NK-92 treated with Interleukin-12 subunit alpha and Interleukin-12 subunit beta, amount 100 ng/mL, for 24 hours (cell line): ENCODE measurements at regions not wholly inside any gene's neighbourhood (a gene's known extent, or its start where the extent isn't known, plus 50 kb on each side); places are given as distances from the start of the nearest gene placed in this dataset.

ENCODE experiments used
- DNase-seq: peaks from one replicate; lab custom pipeline; 2025; lab: John Stamatoyannopoulos, UW

DNA sequence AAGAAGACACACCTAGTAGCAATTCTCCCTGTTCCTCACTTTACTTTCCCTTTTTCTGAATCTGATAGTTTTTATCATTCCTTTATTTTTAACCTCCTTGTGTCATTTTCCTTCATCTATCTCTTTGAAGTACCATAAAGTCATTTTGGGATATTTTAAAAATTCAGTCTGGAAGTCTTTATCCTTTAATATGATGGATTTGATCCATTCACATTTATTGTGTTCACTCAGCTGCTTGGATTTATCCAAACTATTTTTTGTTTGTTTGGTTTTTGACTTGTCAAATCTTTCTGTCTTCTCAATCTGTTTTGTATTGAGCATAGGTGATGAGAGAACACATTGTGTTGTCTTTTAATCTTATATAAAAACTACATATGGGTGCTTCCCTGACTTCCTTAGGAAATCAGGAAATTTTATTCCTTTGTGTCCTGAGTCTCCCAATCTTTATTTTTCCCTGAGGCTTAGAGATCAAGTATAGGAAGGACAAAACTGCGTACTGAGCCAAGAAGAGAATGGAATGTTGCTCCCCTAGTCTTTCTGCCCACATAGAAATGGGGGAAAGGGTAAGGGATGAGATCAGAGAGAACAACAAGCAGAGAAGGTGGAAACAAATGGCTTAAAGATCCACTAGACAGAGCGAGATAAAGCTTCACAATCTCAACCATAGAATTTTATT lies 132.7 kb upstream of the HABP2 start:
- DNase-seq = no peak

DNA sequence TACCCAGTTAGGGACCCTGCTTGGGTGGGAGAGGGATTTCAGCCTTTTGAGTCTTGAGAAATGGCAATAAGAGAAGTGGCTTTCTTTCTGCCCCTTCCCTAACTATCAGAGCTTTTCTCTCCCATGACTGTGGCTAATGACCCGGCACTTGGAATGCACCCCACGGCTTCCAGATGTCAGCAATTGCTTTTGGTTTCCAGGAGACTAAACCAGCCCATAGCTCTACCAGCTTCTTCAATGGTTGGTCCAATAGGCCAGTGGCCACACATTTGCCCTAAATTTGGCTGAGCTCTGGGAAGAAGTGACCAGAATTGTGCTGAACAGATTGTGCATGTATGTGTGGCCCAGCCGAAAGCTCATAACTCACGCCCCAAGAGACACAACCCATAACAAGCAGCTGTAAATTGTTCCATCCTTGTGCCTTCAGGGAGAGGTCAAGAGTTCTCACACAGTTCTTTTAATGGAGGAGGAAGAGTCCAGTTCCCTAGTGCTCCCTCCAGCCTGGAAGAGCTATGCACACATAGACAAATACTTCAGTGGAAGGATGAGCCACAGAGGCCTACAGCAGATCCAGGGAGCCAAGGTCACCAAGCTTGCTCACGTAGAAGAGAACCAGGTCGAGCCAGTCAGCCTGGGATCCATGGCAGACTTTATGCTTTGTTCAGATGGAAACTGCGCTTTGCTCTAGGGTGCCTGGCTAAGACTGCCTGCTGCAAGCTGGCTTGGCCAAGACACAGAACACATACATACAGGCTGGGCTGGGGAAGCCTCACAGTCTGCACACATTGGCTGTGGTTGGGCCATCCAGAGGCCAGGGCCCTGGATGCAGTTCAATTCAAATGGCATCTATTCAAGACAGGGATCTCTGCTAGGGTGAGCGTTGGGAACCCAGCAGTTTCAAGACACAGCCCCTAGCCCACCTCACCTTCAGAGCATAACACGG lies 131.8 kb upstream of the HABP2 start:
- no peak for DNase-seq

DNA sequence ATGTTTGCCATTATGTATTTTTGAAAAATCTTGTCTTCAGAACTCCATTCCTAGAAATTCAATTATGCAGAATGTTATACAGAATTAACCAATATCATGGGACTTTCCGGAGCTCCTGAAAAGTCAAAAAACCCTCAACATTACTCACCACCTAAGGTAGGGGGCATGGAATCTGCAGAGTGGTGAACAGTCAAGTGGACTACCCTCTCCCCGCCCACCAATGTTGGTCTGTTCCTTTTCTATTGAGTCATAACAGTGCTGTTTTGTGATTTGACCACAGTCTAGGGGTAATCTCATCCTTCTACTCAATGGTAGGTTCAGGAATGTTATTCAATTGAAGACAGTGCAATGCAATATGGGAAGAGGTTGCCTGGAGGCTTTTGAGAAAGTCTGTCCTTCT lies 130.5 kb upstream of the HABP2 start:
- no peak for DNase-seq

DNA sequence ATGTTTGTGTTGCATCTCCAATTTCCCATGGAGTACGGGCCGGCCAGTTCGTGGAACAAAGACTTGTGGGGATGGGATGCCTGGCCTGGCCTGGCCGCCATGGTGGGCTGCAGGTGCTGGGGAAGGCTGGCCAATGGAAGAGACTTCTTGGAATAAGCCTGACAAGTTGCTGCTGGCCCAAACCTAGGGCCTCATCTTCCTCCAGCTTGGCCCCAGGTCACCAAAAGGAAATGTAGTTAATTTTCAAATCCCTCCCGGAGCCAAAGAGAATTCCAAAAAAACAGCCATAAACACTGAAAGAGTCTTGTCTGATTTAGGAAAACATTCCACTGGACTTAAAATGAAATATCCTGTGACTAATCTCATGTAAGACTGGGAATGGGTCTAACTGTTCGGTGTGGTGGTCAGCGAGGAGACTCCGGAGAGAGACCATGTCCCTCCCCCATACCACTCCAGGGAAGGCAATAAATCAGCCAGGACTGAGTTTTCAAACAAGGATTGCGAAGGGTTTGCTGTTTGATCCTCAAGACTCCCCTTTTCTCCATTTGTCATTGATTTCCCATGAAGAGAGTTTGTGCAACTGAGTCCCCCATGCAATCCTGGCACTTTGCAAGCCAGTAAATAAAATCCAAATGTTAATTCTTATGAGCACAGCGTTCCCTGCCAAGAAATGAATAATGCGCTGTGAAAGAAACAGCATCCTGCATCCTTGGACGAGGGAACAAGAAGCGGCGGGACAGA lies 128.7 kb upstream of the HABP2 start:
- DNase-seq = no peak

DNA sequence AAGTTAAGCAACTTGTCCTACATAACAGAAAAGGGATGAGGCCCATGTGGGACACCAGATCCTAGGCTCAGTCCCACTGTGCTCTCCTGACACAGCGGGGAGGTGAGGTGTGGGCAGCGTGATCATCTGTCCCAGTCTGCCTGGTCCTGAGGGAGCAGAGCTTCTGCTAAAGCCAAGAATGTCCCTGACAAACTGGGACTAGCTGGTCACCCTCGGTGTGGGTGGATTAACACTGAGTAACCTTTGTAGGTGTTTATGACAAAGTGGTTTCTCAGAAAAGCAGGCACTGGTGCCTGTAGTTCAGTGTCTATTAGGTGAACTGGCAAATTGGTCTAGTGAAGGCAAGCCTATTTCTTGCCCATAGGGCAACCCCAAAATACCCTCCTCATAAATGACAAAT lies 127.8 kb upstream of the HABP2 start:
- DNase-seq = no peak

DNA sequence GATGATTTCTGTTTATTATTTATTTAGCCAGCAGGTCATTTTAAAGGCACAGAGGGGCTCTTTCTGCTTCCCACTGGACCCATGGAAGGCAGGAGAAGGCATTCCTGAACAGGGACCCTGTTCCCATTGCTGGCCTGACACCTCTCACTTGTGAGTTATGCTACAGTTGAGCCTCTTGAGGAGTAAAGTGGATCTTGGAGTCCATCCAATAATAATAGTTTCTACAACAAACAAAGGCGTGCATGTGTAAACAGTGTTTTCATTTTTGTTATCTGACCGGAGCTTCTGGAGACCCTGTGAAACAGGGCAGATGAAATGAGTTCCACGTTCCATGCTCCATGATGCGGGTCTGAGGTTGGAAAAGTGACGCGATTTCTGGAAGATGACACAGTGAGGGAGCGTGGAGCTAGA lies 127.3 kb upstream of the HABP2 start:
- no peak for DNase-seq

DNA sequence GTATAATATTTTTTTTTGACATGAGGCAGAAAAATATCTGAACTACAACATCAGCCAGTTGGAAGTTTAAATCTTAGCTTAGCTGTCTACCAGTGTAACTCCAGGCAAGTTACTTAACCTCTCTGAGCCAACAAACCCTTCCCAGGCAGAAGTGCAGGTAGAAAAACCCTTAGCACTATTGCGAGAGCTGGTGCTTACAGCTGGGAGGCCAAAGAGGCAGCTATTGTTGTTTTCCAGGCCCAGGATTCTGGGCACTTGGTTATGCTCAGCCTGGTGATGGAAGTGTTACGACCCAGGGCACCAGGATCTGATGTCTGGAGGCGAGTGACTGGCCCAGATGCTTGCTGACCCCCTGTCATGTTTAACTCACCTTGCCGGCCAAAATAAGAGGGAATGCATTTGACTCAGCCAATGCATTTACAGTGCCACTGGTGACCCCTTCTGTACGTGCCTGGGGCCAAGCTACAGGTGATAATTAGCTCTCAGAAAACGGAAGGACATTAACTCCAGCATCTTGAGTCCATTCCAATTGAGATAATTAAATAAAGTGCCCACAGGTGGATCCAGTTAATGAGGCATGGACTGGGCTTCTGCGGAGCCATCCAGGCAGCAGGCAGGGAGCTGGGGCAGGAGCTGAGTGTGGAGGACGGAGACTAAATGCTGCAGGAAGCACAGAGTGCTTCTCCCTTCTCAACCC lies 126.5 kb upstream of the HABP2 start:
- DNase-seq = no peak

DNA sequence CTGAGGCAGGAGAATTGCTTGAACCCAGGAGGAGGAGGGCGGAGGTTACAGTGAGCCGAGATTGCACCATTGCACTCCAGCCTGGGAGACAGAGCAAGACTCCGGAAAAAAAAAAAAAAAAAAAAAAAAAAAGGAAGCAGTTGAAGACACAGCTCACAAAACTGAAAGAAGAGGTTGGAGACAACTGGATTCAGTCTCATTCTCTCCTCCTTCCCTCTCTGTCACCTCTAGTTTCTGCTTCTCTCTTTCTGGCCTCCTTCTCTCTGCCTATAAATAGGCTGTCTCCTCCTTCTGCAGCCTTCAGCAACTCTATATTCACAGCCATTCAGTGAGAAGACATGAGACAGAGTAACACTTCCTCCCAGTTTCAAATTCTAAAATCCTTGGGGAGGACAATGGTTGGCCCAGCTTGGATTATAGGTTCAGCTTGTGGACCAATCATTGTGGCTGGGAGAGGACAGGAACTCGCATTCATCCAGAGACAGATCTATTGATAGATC lies 125.6 kb upstream of the HABP2 start:
- DNase-seq = no peak

DNA sequence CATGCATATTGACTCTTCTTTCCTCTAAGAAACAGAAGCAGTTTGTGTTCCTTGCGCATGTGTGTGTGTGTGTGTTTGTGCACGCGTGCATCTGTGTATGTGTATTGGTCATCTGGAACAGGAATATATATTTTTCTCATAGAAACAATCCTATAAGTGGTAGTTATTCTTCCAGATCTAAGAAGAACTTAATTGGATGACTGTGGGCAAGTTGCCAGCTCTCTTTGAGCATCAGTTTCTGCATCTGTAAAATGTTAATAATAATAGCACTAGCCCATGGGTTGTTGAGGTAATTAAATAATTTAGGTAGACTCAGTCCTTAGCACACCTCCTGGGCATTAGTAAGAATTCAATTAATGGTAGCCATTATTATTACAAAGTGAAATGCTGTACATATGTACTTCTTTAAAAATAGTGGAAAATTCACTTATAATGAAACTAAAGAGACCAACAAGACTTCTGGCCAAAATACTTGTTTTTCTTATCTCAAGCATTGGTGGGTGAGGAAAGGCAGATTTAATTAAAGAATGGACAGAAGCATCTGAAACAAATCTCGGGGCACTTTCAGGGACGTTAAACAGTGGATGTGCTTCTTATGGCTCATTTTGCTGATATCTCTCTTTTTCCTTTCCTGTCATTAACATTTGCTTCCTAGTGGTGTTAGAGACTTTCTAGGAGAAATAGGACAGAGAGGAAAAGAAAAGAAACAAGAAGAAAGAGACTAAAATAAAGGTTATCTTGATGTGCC lies 124.9 kb upstream of the HABP2 start:
- no peak for DNase-seq

DNA sequence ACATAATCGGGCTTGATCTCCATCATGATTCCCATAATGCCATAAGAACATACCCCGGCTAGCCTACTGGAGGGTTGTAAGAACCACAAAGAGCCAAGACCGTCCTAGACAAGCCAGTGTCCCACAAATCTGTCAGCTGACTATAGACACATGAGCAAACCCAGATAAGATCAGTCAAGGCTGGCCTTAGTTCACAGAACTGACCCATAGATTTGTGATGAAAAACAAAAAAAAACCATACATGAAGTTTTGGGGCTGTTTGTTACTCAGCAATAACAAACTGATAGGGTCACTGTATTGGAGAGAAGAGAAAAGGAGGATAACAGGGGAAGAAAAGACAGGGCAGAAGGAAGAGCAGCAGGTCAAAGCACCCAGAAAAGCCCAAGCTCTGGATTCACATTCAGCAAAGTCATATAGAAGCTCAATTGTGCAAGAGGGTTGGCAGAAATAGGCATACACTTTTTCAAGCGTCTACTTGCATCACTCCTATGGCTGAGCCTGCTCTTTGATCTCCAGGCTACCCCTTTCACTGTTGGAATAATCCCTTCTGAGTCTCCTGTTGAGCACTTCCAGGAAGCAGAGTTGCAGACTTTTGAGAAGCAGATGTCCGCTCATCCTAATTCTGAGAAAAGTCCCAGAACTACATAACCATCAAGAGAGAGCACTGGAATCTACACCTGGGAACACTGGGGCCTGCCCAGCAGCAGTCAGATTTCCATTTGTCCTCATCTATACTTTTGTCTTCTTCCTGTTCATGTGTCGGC lies 122.0 kb upstream of the HABP2 start:
- no peak for DNase-seq

DNA sequence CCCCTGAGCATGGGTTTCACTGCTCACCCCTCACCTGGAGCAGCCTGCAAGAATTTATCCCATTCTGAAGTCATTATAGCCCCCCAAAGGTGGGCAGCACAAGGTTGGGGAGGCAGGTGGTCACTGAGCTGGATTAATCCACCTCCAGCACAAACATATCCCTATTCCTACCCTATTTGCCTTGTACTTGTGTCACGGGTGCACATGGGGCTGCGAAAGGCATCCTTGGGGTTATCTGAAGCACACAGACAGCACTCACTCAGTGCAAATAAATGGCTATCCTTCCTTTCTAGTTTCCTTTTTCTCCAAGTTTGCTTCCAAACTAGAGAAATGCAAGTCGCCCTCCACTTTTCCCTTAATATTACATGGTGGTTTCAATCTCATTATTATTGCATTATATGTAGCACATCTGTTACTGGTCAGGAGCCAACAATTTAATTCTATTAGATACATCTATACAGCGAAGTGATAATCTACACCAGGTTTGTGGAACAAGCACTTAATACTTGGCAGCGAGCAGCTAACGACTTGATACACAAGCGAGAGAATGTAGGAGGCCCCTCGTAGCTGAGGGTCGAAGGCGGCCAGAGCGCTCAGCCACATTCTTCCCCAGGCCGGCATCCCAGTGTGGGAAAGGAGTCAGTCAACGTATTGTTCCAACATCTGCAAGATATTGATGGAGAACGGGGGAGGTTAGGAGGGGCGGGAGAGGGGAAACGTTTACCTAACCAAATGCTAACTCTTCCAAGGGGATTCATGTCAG lies 121.3 kb upstream of the HABP2 start:
- DNase-seq = no peak

DNA sequence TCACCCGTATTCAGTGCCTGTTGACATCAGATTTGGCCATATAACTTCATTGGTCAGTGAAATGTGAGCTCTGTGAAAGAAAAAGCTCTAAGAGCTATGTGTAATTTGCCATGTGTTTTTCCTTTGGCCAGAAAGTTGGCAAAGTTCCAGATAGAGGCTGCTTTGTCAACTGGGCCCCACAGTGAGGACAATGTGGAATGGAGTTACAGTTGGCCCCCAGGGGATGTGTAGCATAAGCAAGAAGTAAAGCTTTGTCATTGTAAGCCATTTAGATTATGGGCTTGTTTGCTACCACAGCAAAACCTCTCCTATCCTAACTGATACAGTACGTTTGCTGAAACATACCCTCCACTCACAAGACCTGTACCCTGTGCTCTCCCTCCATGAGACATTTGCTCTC lies 119.1 kb upstream of the HABP2 start:
- no peak for DNase-seq

DNA sequence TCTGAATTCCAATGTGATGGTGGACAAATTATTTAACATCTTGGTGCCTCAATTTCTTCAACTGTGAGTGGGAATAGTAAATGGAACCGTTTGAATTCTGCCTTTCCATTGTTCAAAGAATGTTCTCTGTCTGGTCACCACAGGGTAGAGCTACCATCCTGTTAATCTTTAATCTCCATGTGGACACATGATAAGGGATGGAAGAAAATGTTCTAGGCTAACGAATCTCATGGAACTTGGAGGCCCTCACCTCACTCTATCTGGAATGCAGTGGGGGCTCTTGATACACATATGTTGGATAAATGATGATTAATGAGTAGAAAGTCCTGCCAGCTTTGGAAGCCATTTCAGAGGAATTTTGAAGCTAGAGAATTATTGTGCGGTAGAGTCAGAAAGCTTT lies 118.5 kb upstream of the HABP2 start:
- no peak for DNase-seq

DNA sequence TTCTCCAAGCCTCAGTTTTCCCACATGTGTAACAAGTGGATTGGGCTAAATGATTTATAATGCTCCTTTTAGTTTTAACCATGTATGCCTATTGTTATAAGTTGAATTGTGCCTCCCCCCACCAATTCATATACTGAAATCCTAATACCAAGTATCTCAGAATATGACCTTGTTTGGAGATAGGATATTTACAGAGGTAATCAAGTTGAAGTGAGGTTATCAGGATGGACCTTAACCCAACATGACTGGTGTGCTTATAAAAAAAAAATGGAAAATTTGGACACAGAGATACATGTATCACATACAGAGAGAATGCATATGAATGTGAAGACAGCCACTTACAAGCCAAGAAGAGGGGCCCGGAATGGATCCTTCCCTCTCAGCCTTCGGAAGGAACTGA lies 117.9 kb upstream of the HABP2 start:
- no peak for DNase-seq

DNA sequence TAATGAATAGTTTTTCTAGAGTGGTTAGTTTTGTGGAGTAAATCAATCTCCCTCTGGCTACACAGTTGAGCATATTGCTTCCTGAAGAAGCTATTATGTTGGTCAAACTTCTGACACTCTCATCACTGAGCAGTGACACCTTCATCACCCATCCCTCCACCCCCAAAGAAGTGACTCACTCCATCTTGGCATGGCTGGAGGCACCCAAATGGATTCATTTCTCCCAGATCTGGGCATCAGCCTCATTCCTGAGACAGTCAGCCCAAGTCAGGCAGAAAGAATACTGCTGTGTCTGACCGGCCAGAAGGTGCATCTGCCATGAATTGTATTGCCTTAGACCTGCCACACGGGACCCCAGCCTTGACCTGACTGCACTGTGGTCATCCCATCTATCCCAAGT lies 117.0 kb upstream of the HABP2 start:
- DNase-seq = no peak

DNA sequence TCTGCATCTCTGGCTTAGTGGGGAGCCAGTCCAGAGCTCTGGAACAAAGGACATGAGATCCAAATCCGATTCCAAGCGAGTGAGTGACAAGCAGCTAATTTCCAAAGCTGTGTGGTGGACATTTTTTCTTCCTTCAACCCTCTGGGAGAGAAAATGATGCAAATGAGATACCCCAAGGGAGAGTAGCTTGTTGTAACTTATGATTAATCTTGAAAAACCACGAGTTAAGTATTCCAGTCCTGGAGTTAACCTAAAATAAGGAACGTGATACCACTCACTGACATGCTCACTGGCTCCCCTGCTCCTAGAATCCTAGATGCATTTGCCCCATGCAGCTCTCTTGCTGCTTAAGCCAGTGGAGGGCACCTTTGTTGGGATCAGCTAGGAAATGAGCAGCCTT lies 116.0 kb upstream of the HABP2 start:
- DNase-seq = no peak

DNA sequence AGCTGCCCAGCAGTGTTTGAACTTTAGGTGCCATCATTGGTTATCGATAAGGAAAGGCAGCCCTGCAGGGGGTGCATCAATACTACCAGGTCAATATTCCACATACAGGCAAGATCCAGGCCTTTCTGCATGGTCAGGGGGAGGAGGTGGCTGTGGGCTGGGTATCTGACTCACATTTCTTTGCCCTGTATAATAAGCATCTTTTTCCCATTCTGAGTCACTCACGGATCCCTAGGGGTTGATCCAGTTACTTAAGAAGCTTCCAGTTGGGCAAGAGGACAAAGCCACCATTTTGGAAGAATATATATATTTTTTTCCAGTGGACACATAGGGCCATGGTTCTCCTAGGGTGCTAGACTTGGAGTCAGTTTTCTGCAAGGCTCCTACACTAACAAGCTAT lies 114.2 kb upstream of the HABP2 start:
- DNase-seq = no peak

DNA sequence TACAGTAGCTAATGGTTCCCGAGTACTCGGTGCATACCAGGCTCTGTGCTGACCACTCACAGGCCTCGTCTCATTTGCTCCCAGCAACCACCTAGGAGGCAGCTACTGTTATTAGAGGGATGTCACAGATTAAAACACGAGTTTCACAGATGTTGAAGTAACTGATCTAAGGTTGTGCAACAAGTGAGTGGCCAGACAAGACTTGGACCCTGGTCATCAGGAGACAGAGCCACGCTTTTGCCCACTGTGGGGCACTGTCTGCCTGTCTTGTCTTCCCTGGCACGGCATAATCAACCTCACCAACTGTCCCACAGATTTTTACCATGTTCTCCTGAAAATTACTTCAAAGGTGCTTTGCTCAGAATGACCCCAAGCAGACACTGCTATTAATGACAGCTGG lies 111.6 kb upstream of the HABP2 start:
- DNase-seq = no peak

DNA sequence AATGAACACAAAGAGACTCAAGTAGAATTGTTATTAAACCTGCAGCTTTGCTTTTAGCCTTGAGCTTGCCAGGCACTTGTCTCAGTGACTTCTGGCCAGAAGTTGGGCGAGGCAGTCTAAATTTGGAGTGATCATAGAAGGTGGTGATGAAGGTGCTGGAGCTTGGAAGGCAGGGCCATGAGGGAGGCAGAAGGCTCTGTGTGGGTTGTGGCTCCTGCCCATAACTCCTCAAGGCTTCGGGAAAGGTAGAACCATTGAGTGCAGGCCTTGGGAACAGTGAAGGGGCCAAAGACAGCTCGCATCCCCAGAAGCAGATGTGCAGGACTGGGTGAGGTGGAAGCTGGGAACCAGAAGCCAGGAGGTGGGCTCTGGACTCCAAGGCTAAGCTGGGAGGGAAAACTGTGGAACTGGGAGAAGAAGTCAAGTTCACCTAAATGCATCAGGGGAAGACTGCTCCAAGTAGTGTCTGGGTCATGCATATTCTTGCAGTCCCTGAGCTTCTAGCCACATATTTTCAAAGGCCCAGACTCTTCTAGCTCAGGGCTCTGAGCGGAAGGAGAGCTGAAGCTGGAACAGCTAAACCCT lies 111.1 kb upstream of the HABP2 start:
- DNase-seq = no peak
